Common myeloid progenitor, CD34-positive (primary cell): ENCODE measurements at regions not wholly inside any gene's neighbourhood (a gene's known extent, or its start where the extent isn't known, plus 50 kb on each side); places are given as distances from the start of the nearest gene placed in this dataset.

Source experiments
- CTCF ChIA-PET: fragments of 350-600 bp; sonication (Branson Sonifier 250); formaldehyde crosslinking; loops from one replicate; lab custom pipeline; 2021; ENCODE audit warnings: antibody characterized with exemption; lab: Charles Lee
- POLR2A ChIA-PET: fragments of 350-600 bp; sonication (Branson Sonifier 250); formaldehyde crosslinking; loops from one replicate; lab custom pipeline; 2021; ENCODE audit warnings: antibody characterized with exemption; lab: Charles Lee
- DNase-seq, 3 donors: peaks; one replicate each; pipeline versions ENCODE4 v3.0.0 to v3.0.0-alpha.2; 2013
- H3K27ac ChIP-seq, 2 experiments: 1 replicate in 1 of 2; 2 replicates in 1 of 2; pipeline ENCODE4 v1.7.0; 2013; ENCODE audit warnings: inconsistent platforms in 2 of 2, low read length in 2 of 2, mild to moderate bottlenecking in 2 of 2, low read depth in 1 of 2, moderate library complexity in 1 of 2; ENCODE audit not compliant: severe bottlenecking in 2 of 2, insufficient read depth in 1 of 2, poor library complexity in 1 of 2
- H3K27me3 ChIP-seq, 5 experiments: replicated peaks in 2 of 5; 1 replicate in 3 of 5; 2 replicates in 2 of 5; pipeline versions ENCODE4 v1.6.1 to v1.7.0; 2013; ENCODE audit warnings: low read length in 4 of 5, mild to moderate bottlenecking in 2 of 5, moderate library complexity in 2 of 5, inconsistent platforms in 1 of 5; ENCODE audit not compliant: insufficient read depth in 5 of 5, control insufficient read depth in 4 of 5
- H3K36me3 ChIP-seq, 4 experiments: 1 replicate in 2 of 4; 2 replicates in 2 of 4; pipeline versions ENCODE4 v1.6.1 to v1.7.0; 2013; ENCODE audit warnings: low read length in 3 of 4, control low read depth in 1 of 4, mild to moderate bottlenecking in 1 of 4; ENCODE audit not compliant: control insufficient read depth in 4 of 4, insufficient read depth in 4 of 4
- H3K4me1 ChIP-seq, 4 experiments: 1 replicate in 3 of 4; 2 replicates in 1 of 4; pipeline versions ENCODE4 v1.6.1 to v1.7.1; 2013; ENCODE audit warnings: low read length in 3 of 4, mild to moderate bottlenecking in 3 of 4, control low read depth in 1 of 4, inconsistent platforms in 1 of 4, moderate library complexity in 1 of 4; ENCODE audit not compliant: control insufficient read depth in 4 of 4, insufficient read depth in 4 of 4; ENCODE audit errors: control extremely low read depth in 1 of 4
- H3K4me3 ChIP-seq, 7 experiments: 1 replicate in 4 of 7; 2 replicates in 3 of 7; pipeline versions ENCODE4 v1.5.1 to v1.7.0; 2013; ENCODE audit warnings: mild to moderate bottlenecking in 7 of 7, low read length in 6 of 7, moderate library complexity in 6 of 7, inconsistent platforms in 2 of 7, low read depth in 2 of 7, control low read depth in 1 of 7; ENCODE audit not compliant: insufficient read depth in 4 of 7, control insufficient read depth in 1 of 7; ENCODE audit errors: extremely low read depth in 1 of 7
- H3K9me3 ChIP-seq, 5 experiments: 1 replicate in 4 of 5; 2 replicates in 1 of 5; pipeline versions ENCODE4 v1.6.1 to v1.7.1; 2013; ENCODE audit warnings: low read length in 4 of 5, mild to moderate bottlenecking in 2 of 5, inconsistent platforms in 1 of 5, low read depth in 1 of 5, moderate library complexity in 1 of 5; ENCODE audit not compliant: control insufficient read depth in 4 of 5, insufficient read depth in 2 of 5; ENCODE audit errors: control extremely low read depth in 1 of 5
- WGBS: methylation state at CpG from one replicate; pipeline ENCODE4 v1.1.5; 2013; ENCODE audit not compliant: insufficient coverage; 5-methylcytosine and 5-hydroxymethylcytosine counted together

- H3K27ac ChIP-seq = no peak overlapping the region
Measured at GRCh38 chr5:116799401-116799800, 224.8 kb upstream of the SEMA6A start.

GRCh38 chr5:116795189-116795588 lies 220.6 kb upstream of the SEMA6A start:
- ChIA-PET POLR2A (no interaction called here), CTCF (no interaction called here)
- Histone ChIP-seq H3K27me3 (no peaks in the 10 kb centered on the region), H3K27ac (no peak overlapping the region), H3K9me3 (no peaks in the 10 kb centered on the region), H3K36me3 (no peaks in the 10 kb centered on the region), H3K4me1 (no peaks in the 10 kb centered on the region), H3K4me3 (no peak overlapping the region)
- no CpG with 5 or more reads among the region's 2 CpGs for WGBS
- no peak for DNase-seq

More at GRCh38 chr5:116799401-116799800, 224.8 kb upstream of the SEMA6A start:
- Histone ChIP-seq H3K4me1 (no peaks in the 10 kb centered on the region), H3K9me3 (no peaks in the 10 kb centered on the region), H3K36me3 (no peaks in the 10 kb centered on the region), H3K4me3 (no peak overlapping the region), H3K27me3 (no peaks in the 10 kb centered on the region)
- no peak for DNase-seq
- WGBS = no CpG with 5 or more reads among the region's 3 CpGs
- CTCF ChIA-PET = no interaction called here
- POLR2A ChIA-PET = no interaction called here

DNA sequence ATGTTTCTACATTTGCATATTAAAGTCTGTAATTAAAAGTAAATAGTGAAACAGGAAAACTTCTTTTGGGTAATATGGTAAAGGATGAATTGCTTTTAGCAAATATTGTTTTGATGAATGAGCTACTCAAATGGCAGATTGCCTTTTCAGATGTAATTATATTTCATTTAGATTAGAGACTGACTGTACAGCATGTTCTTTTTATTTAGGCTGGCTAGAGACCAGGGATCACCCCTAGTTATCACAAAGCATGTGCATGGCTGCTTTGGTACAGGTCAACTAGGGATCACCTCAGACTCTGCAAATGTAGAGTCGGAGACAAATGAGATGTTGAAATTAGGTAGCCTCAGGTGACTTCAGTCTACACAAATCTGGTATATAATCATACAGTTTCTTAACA lies 214.9 kb upstream of the SEMA6A start:
- CTCF ChIA-PET = interaction anchor here (0.6 kb wide), 1 partner anchor 723 kb away, joined by 3 read pairs; no protein-coding TSS in a partner anchor
- Histone ChIP-seq H3K9me3 (no peaks in the 10 kb centered on the region), H3K4me3 (no peak overlapping the region), H3K36me3 (no peaks in the 10 kb centered on the region), H3K27me3 (no peaks in the 10 kb centered on the region), H3K4me1 (no peaks in the 10 kb centered on the region), H3K27ac (no peak overlapping the region)
- POLR2A ChIA-PET = interaction anchor here (0.6 kb wide), 1 partner anchor 464 kb away, joined by 4 read pairs; no protein-coding TSS in a partner anchor
- DNase-seq = no peak
- WGBS = no CpG with 5 or more reads among the region's 1 CpG

GRCh38 chr5:116788851-116789403 lies 214.3 kb upstream of the SEMA6A start:
- CTCF ChIA-PET = no interaction called here

GRCh38 chr5:116787570-116787969 lies 212.9 kb upstream of the SEMA6A start:
- Histone ChIP-seq H3K36me3 (no peaks in the 10 kb centered on the region), H3K4me3 (no peak overlapping the region), H3K9me3 (no peaks in the 10 kb centered on the region), H3K27me3 (no peaks in the 10 kb centered on the region), H3K27ac (no peak overlapping the region), H3K4me1 (no peaks in the 10 kb centered on the region)
- WGBS = 100% methylated on average over 2 of the region's 2 CpGs
- POLR2A ChIA-PET = no interaction called here
- CTCF ChIA-PET = no interaction called here
- no peak for DNase-seq

More at GRCh38 chr5:116788851-116789403, 214.3 kb upstream of the SEMA6A start:
- H3K4me1 ChIP-seq = no peaks in the 10 kb centered on the region
- no peaks in the 10 kb centered on the region for H3K36me3 ChIP-seq
- no peaks in the 10 kb centered on the region for H3K9me3 ChIP-seq
- H3K4me3 ChIP-seq = no peak overlapping the region
- peak in 1 of 3 donors; percentile 1 for DNase-seq
- POLR2A ChIA-PET = interaction anchor here (0.6 kb wide), 1 partner anchor 464 kb away, joined by 4 read pairs; no protein-coding TSS in a partner anchor
- 83% methylated on average over 1 of the region's 4 CpGs for WGBS
- H3K27me3 ChIP-seq = no peaks in the 10 kb centered on the region
- H3K27ac ChIP-seq = no peak overlapping the region

DNA sequence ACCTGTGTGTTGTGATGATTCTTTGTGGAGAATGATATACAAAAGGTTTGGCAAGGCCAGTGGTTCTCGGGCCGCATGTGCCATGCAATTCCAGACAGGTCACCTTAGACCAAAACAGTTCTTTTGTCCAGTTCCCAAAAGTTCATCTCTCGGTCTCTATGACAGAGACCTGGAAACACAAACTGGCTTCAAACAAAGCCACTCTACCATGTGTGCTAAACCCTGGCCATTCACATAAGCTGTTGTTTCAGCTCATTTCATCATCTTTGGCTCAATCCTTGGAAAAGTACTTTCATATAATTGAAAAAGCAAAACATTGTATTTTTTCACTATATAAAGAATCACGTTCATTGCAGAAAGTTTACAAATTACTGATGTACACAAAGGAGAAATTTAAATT lies 210.5 kb upstream of the SEMA6A start:
- no peaks in the 10 kb centered on the region for H3K36me3 ChIP-seq
- ChIA-PET CTCF (no interaction called here), POLR2A (no interaction called here)
- H3K4me3 ChIP-seq = no peak overlapping the region
- no peaks in the 10 kb centered on the region for H3K9me3 ChIP-seq
- no peak overlapping the region for H3K27ac ChIP-seq
- no peaks in the 10 kb centered on the region for H3K4me1 ChIP-seq
- H3K27me3 ChIP-seq = no peaks in the 10 kb centered on the region
- DNase-seq = no peak
- 100% methylated on average over 2 of the region's 4 CpGs for WGBS

GRCh38 chr5:116779846-116780245 lies 205.2 kb upstream of the SEMA6A start:
- POLR2A ChIA-PET = no interaction called here
- H3K27ac ChIP-seq = no peak overlapping the region
- no peak overlapping the region for H3K4me3 ChIP-seq
- H3K4me1 ChIP-seq = no peaks in the 10 kb centered on the region
- CTCF ChIA-PET = no interaction called here
- WGBS = 100% methylated on average over 4 of the region's 6 CpGs
- H3K9me3 ChIP-seq = no peaks in the 10 kb centered on the region
- no peak for DNase-seq
- peaks cover 0 to 3% (median 0%) of the 10 kb centered on the region in 5 experiments for H3K27me3 ChIP-seq
- no peaks in the 10 kb centered on the region for H3K36me3 ChIP-seq
